ENCODE measurements at regions not wholly inside any gene's neighbourhood (a gene's known extent, or its start where the extent isn't known, plus 50 kb on each side); places are given as distances from the start of the nearest gene placed in this dataset.

DNA sequence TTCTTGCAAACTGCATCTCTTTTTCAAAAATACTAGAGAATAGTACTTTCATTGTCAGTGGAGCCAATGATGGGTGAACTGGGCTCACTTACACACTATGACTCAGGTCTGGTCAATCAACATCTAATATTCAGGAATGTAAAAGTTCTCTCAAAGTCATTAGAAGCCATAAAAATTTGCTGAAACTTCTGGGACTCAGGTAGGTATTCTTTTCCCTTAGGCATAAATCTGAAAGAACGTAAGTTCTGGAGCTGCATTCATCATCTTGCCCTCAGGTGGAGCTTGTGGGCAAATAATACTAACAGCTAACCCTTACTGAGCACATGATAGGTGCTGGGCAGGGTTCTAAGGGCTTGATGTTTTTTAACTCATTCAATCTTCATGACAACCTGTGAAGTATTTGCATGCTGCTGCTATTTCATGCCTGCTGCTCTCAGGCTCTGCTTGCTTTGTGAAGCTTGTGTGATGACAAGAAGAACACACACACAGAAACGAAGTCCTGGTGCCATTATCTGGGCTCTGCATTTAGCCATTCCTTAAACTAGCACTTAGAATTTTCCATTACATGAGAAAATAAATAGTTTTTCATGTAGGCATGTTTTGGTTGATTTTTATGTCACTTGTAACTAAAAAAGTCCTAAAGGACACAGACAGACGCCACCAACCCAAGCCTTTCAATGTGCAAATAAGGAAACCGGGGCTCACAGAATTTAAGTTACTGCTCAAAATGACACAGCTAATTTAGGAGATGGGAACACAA is 394.2 kb upstream of the LYPLAL1 start:
- no peak for DNase-seq

- DNase-seq: no peak
Observed at GRCh38 chr1:218783131-218783530, 390.5 kb upstream of the LYPLAL1 start.

- DNase-seq: no peak
Observed at GRCh38 chr1:218783916-218784315, 389.8 kb upstream of the LYPLAL1 start.

DNA sequence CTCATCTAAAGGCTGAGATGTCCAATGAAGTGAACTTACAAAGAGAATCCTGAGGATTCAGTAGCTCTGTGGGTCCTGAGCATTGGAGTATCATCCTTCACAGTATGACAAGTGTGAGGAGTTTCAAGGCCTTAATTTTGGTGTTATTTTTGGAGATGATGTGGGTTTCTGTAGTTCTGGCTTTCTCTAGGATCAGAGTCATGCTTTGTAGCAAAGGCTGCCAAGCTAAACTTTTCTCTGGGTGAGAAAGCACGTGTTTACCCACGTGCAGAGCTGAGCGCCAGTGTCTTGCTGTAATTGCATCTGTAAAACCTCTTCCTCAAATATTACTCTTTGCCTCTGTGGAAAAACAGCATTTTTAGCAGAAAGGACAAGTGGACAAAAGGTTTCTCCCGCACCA is 387.8 kb upstream of the LYPLAL1 start:
- no peak for DNase-seq

DNA sequence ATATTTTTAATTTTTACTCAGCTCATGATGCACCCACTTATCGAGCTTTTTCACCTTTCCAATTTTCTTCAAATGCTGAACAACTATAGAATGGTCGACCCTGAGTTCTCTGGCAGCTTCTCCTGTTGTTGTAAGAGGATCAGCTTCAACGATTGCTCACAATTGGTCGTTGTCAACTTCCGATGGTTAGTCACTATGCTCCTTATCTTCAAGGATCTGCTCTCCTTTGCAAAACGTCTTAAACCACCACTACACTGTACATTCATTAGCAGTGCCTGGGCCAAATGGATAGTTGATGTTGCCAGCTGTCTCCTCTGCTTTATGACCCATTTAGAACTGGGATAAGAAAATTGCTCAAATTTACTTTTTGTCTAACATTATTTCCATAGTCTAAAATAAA is 385.9 kb upstream of the LYPLAL1 start:
- DNase-seq: no peak

DNA sequence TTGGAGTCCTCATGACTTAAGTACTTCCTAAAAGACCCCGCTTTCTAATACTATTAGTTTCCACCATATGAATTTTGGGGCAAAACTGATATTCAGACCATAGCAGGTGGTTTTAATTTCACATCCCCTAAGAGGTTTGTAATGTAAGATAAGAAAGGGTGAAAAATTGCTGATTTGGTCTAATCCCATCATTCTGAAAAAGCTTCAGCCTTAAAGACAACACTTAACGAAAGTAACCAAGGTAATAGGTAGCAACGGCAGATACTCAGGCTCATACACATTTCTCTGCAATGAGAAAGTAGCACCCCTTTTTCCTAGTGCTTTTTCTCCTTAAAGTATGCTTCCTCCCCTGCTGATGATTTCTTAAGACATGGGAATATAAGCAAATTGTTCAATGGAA is 376.9 kb upstream of the LYPLAL1 start:
- no peak for DNase-seq

DNA sequence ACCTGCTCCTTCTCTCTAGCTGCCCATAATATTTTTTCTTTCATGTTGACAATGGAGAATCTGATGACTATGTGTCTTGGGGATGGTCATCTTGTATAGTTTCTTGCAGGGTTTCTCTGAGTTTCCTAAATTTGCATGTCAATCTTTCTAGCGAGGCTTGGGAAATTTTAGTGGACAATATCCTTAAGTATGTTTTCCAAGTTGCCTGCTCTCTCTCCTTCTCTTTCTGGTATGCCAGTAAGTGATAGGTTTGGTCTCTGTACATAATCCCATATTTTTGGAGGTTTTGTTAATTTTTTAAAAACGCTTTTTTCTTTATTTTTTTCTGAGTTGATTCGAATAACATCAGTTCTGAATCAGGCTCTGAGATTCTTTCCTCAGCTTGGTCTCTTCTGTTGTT is 370.9 kb upstream of the LYPLAL1 start:
- no peak for DNase-seq

- no peak for DNase-seq
Observed at GRCh38 chr1:218803351-218803997, 370.2 kb upstream of the LYPLAL1 start.

- no peak for DNase-seq
Observed at GRCh38 chr1:218804014-218804785, 369.5 kb upstream of the LYPLAL1 start.

DNA sequence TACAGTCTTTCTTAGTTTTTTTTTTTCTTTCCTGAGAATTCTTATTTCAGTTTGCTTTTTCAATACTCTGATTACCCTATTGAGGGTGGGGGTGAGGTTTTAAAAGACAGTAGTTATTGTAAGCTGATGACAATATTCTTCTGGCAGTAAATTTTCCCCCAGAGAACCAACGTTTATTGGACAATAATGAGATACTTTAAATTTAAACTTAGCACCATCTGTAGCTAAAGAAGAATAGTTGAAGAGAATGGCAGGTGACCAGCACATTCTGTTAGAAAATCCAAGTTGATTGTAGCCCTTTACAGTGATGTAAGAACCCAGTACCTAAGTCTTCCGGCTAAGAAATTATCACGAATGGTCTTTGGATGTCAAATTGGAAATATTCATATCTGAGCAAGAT is 364.6 kb upstream of the LYPLAL1 start:
- DNase-seq: no peak

- no peak for DNase-seq
Observed at GRCh38 chr1:218809625-218810024, 364.1 kb upstream of the LYPLAL1 start.

DNA sequence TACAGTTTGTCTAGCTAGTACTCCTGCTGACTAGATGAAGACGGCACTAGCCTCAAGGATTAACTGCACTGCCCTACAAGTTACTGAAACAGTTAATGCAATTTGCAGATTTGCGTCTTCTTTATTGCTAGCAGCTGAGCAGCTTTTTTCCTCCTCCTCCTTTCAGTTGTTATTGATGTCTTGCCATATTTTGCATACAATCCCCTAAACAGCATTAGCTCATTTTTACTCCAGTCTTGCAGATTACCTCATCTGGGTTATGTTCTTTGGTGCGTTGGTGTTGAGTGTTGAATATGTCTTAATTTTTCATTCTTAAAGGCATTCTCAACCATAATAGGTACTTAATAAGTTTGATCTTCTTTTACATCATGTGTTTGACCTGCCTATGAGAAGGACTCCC is 363.4 kb upstream of the LYPLAL1 start:
- no peak for DNase-seq

DNA sequence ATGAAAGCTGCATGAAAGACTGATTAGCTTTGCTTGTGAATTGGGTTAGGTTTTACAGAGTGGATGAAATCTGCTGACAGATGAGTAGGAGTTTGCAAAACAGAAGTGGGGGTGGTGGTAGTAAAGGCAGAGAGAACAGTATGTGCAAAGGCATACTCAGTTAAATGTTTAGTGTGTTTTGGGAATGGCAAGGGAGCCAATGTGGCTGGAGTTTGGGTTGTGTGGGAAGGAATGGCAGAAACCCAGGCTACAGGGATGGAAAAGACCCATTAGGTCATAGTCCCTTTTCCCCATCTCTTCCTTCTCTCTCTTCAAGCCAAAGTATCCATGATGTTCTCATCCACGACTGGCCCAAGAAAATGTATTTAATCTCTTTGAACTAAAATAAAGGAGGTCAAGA is 362.2 kb upstream of the LYPLAL1 start:
- no peak for DNase-seq

- DNase-seq: no peak
Observed at GRCh38 chr1:218812360-218812759, 361.3 kb upstream of the LYPLAL1 start.

- DNase-seq: no peak
Observed at GRCh38 chr1:218813237-218813636, 360.4 kb upstream of the LYPLAL1 start.

DNA sequence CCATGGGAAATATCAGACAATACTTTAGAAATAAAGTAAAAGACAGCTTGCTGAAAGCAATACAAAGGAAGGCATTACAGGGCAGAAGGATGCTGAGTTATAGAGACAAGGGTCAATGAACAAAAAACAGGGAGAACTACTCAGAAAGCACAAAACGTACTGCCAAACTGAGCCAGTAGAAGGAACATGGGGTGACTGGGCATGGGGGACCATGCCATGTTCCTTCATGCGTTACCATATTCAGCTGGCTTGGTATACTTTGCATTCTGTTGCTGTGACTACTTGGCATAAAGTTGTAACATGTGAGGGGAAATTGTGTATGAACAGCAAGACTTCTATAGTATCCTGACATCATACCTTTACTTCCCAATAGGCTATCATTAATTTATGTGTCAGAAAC is 358.6 kb upstream of the LYPLAL1 start:
- DNase-seq: no peak

GRCh38 chr1:218817071-218817470 is 356.6 kb upstream of the LYPLAL1 start:
- no peak for DNase-seq

- no peak for DNase-seq
Observed at GRCh38 chr1:218817691-218818465, 355.8 kb upstream of the LYPLAL1 start.

DNA sequence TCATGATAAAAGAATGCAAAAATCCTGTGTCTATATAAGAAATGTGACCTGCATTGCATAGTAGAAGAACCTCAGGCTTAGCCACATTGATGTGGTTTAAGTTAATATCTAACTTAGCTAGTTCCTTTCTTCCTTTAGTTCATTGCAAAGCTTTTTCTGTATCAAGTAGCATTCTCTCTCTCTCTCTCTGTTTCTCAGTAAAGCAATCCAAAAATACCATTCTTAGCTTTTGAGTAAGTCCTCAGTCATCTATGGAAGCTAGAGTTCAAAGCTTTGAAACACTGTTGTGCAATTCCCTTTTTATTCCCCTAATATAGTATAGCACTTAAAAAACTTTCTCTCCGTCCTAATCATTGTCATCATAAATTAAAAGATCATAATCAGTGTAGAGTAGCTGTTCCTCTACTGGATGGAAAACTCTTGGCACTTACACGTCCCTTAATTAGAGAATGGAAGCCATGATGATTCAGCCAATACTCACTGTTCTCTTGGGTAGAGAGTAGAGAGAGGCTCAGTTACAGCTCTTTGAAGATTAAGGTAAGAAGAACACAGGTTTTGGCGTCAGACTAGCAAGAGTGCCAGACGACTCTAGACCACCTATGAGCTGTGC is 350.3 kb upstream of the LYPLAL1 start:
- no peak for DNase-seq

- DNase-seq: no peak
Observed at GRCh38 chr1:218827486-218827885, 346.2 kb upstream of the LYPLAL1 start.

GRCh38 chr1:218828125-218828650 is 345.5 kb upstream of the LYPLAL1 start:
- no peak for DNase-seq

- DNase-seq: no peak
Observed at GRCh38 chr1:218829097-218829496, 344.6 kb upstream of the LYPLAL1 start.

DNA sequence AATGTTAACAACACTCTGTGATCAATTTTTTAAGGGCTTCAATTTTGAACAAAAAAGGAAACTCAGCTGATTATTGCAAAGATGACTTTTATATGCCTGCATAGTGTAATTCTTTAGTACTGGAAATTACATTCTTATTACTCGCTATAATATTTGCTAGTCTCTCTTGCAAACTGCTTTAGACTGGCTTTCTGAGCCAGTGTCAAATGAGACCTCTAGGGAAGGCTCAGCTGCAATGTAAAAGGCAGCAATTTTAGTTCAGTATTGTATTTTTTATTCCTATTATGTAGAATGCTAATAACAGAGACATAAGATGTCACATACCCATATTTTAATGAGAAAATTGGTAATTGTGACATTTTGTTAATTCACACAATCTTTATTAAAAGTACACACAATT is 338.1 kb upstream of the LYPLAL1 start:
- DNase-seq: no peak
